ENCODE measurements at regions not wholly inside any gene's neighbourhood (a gene's known extent, or its start where the extent isn't known, plus 50 kb on each side); places are given as distances from the start of the nearest gene placed in this dataset.

- DNase-seq (ENCODE audit: low read depth in 1 of 2, low spot score in 1 of 2) = no peak
- Histone ChIP-seq H3K27ac (no peak overlapping the region), H3K4me1 (no peaks in the 10 kb centered on the region), H3K4me3 (no peak overlapping the region), H3K4me2 (no peak overlapping the region), H3K9me3 (no peaks in the 10 kb centered on the region)
- ChIA-PET CTCF (no interaction called here), POLR2A (no interaction called here)
- 17% methylated on average over 2 of the region's 2 CpGs for WGBS (ENCODE audit: missing lambda C conversion rate)
- FAIRE-seq = no peak
- TF ChIP-seq REST (IDR thresholded peaks at IDR 0.05) (no peak), HMGXB4 (CRISPR knock-in tag; IDR thresholded peaks at IDR 0.05; ENCODE audit: borderline replicate concordance) (no peak)
- ATAC-seq = no peak
Measured at GRCh38 chr14:30165255-30165654, 237.6 kb upstream of the PRKD1 start.

- H3K27ac ChIP-seq = no peak overlapping the region
Measured at GRCh38 chr14:30177781-30178180, 250.1 kb upstream of the PRKD1 start.

More at GRCh38 chr14:30177781-30178180, 250.1 kb upstream of the PRKD1 start:
- CTCF ChIA-PET = no interaction called here
- POLR2A ChIA-PET = no interaction called here
- no peak overlapping the region for H3K4me2 ChIP-seq
- no peaks in the 10 kb centered on the region for H3K9me3 ChIP-seq
- FAIRE-seq (no peak), ATAC-seq (no peak), DNase-seq (ENCODE audit: low read depth in 1 of 2, low spot score in 1 of 2) (no peak)
- no peak overlapping the region for H3K4me3 ChIP-seq
- H3K4me1 ChIP-seq = no peaks in the 10 kb centered on the region
- no peak for TF ChIP-seq ATOH8 (CRISPR knock-in tag; IDR thresholded peaks at IDR 0.05; ENCODE audit: low read depth)
- TF ChIP-seq E2F6 (IDR thresholded peaks at IDR 0.05; ENCODE audit: borderline replicate concordance, low read depth) = no peak
- TF ChIP-seq ZNF302 (CRISPR knock-in tag; IDR thresholded peaks at IDR 0.05) = no peak
- TF ChIP-seq CTCF (IDR thresholded peaks at IDR 0.05) = no peak
- no peak for TF ChIP-seq RCOR1 (IDR thresholded peaks at IDR 0.05; ENCODE audit: low read depth, low read length)
- no peak for TF ChIP-seq RAD21 (conservative IDR thresholded peaks at IDR 0.05 in 1 of 2, IDR thresholded peaks at IDR 0.05 in 1 of 2)
- no peak for TF ChIP-seq BCL3 (IDR thresholded peaks at IDR 0.05)
- TF ChIP-seq EP300 (IDR thresholded peaks at IDR 0.05) = no peak
- no peak for TF ChIP-seq ELK1 (IDR thresholded peaks at IDR 0.05; ENCODE audit: low read depth, low read length)
- TF ChIP-seq CHD4 (IDR thresholded peaks at IDR 0.05; ENCODE audit: borderline replicate concordance) = no peak
- no peak for TF ChIP-seq RNF2 (IDR thresholded peaks at IDR 0.05; ENCODE audit: borderline replicate concordance, low read depth)
- no peak for TF ChIP-seq ESRRA (IDR thresholded peaks at IDR 0.05; ENCODE audit: borderline replicate concordance, low read length)
- WGBS (ENCODE audit: missing lambda C conversion rate) = 24% methylated on average over 1 of the region's 1 CpG
